Left forelimb (tissue), 1 donor: ENCODE measurements at regions not wholly inside any gene's neighbourhood (a gene's known extent, or its start where the extent isn't known, plus 50 kb on each side); places are given as distances from the start of the nearest gene placed in this dataset.

Experiments used
- DNase-seq: peaks from one replicate; pipeline ENCODE4 v3.0.0-alpha.2; 2018; ENCODE audit warnings: low spot score

GRCh38 chr10:44301781-44302355 is 83.0 kb downstream of the CXCL12 start:
- DNase-seq: no peak

- no peak for DNase-seq
These were observed 83.9 kb downstream of the CXCL12 start for GRCh38 chr10:44300666-44301649.

GRCh38 chr10:44298713-44299112 is 86.2 kb downstream of the CXCL12 start:
- no peak for DNase-seq

- DNase-seq: no peak
These were observed 86.9 kb downstream of the CXCL12 start for GRCh38 chr10:44297963-44298362.

GRCh38 chr10:44295644-44296241 is 89.2 kb downstream of the CXCL12 start:
- DNase-seq: no peak

- DNase-seq: no peak
These were observed 90.0 kb downstream of the CXCL12 start for GRCh38 chr10:44294726-44295412.

- no peak for DNase-seq
These were observed 91.1 kb downstream of the CXCL12 start for GRCh38 chr10:44293842-44294241.

- no peak for DNase-seq
These were observed 91.6 kb downstream of the CXCL12 start for GRCh38 chr10:44293306-44293778.

GRCh38 chr10:44292390-44293002 is 92.4 kb downstream of the CXCL12 start:
- DNase-seq: no peak

- no peak for DNase-seq
These were observed 93.8 kb downstream of the CXCL12 start for GRCh38 chr10:44291091-44291490.

GRCh38 chr10:44289125-44289524 is 95.8 kb downstream of the CXCL12 start:
- no peak for DNase-seq

GRCh38 chr10:44287408-44287807 is 97.5 kb downstream of the CXCL12 start:
- no peak for DNase-seq

- DNase-seq: no peak
These were observed 100.5 kb downstream of the CXCL12 start for GRCh38 chr10:44284198-44285084.

- no peak for DNase-seq
These were observed 102.1 kb downstream of the CXCL12 start for GRCh38 chr10:44282626-44283300.

- no peak for DNase-seq
These were observed 103.2 kb downstream of the CXCL12 start for GRCh38 chr10:44281662-44282061.

GRCh38 chr10:44281089-44281613 is 103.7 kb downstream of the CXCL12 start:
- no peak for DNase-seq

GRCh38 chr10:44280226-44281014 is 104.5 kb downstream of the CXCL12 start:
- no peak for DNase-seq

- no peak for DNase-seq
These were observed 105.3 kb downstream of the CXCL12 start for GRCh38 chr10:44279426-44280126.
